HG02798 (cell line): ENCODE measurements at regions not wholly inside any gene's neighbourhood (a gene's known extent, or its start where the extent isn't known, plus 50 kb on each side); places are given as distances from the start of the nearest gene placed in this dataset.
"Not testable (repeated sequence)": the region's sequence is repeated elsewhere in the genome, so short reads cannot be mapped to it uniquely, and the experiment has no call there.

Experiments used
- ATAC-seq: cut with Tn5 transposase; IDR thresholded peaks from one replicate; pipeline ENCODE4 v1.9.1; 2021; ENCODE audit warnings: mild to moderate bottlenecking; ENCODE audit not compliant: unreplicated experiment, poor library complexity

DNA sequence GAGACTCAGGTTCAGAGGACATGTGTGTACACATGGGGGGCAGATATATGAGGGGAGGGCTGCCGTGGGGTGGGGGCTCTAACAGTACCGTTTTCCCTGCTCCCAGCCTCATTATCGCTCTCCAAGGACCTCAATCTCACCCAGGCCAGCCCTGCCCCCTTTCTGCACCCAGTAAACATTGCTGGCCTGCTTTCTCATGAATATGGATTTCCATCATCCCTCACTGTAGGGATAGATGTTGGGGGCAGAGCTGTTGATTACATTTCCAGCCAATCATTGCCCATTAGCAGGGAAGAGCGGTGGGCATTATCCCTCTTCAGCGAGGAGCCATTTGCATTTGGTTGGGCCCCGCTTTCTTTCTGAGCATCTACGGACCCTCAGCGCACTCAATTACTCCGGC, 273.8 kb downstream of the RPS6KC1 start:
- no peak for ATAC-seq

DNA sequence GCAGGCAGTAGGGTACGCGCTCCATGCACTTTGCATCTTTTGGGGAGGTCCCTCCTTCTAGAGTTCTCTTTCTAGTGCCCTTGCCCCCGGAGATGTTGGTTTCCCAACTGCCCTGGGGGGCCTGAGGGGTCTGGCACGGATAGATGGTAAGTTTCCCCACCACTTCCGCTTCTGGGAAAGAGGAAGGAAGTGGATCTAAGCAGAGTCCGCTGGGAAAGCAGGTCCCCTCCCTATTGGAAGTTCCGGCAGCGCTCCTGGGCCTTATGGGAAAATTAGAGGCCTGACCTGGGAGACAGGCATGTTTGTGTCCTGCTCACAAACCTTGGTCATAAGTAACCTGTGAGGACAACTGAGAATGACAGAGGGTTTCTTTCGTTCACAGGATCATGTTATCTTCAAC, 274.4 kb downstream of the RPS6KC1 start:
- no peak for ATAC-seq

DNA sequence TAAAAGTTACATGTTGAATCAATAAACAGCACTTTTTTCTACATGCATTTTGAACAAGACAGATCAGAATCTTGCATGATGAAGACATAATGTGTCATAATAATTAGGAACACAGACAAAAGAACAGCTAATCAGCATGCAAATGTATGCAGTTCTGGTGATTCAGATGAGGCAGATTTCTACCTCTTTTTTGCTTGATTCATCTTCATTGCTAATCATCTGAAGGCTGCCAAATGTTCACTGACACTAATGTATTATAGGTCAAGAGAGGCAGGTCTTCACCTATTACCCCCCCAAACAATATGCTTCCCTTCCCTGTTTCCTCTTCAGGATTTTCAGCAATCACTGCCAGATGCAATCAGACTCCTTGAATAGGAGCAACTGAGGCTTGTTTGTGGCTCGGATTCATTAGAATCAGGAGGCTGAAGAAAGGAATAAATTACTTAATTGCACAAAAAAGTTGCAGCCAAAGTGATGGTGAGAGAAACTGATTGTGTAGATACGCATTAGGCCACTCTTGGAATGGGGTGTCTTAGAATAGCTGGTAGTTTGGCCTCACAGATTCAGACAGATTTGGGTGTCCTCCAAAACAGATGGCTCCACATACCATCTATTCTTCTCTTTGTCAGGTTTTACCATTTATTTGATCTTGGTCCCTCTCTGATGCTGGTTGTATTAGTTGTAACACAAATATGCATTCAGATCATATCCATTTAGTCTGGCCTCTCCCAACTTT, 275.4 kb downstream of the RPS6KC1 start:
- ATAC-seq, result no peak

DNA sequence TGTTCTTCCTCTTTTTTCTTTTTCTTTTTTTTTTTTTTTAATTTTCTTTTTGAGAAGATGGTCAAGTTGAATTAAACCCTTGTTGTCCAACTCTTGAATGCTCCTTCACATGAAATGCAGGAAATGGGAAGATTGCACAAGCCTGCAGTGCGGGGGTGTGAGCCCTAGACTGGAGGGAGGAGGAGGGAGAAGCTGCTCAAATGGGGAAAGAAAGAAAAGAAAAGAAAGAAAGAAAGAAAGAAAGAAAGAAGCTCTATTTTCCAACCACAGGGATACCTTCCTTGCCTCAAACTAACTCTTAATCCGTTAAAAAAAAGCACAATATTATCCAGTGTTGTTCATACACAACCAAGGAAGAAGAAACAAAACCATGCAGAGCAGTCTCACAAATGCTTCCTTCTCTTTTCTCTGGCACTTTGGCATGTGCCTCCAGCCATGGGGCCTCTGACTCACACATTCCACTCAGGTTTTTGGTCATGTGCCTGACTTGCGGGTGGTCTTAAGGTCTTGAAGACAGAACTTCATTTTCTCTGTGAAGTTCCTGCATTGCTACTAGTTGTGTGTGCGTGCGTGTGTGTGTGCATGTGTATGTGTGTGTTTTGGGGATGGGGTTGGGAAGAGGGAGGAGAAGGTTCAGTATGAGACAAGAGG, 276.1 kb downstream of the RPS6KC1 start:
- no peak for ATAC-seq

DNA sequence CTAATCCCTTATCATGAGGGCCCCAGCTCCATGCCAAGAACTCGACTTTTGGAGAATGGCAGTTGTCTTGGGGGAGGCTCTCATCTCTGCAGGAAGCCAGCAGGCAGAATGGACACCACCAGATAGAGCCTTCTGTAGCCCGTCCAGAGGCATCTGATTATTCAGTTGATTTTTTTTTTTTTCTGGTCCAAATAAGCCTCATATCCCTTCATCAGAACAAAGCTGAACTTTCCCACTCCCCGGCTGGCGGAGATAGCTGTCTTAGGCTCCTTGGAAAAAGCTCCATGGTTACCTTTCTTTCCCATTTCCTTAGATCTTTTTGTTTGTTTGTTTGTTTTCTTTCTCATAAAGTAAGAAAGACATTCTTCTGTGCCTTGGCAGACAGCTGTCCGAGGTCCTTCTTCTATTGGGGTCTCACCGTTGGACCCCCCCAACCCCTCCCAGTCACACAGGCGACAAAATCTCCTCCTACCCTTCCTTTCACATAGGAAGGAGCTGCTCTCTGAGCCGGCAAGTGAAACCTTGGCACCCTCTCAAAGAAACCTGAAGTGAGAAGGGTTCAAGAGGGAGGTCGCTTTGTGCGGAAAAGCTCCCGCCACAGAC, 278.5 kb downstream of the RPS6KC1 start:
- ATAC-seq, result no peak

DNA sequence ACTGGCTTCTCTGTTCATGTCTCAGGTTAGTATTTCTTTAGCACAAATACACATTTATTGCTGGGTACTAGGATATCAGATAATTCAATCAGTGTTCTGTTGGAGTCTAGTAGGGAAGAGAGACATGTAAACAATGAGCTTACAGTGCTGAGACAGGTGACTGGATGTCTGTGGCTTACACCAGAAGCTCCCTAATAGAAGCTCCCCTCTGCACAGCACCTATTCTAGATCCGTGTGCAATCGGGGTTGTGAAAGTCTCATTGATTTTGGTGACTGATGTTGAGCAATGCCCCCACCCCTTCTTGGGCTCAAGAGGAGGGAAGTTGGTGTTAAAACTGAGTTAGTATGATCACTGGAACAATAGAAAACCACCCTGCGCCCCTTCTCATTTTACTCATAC, 279.2 kb downstream of the RPS6KC1 start:
- no peak for ATAC-seq

DNA sequence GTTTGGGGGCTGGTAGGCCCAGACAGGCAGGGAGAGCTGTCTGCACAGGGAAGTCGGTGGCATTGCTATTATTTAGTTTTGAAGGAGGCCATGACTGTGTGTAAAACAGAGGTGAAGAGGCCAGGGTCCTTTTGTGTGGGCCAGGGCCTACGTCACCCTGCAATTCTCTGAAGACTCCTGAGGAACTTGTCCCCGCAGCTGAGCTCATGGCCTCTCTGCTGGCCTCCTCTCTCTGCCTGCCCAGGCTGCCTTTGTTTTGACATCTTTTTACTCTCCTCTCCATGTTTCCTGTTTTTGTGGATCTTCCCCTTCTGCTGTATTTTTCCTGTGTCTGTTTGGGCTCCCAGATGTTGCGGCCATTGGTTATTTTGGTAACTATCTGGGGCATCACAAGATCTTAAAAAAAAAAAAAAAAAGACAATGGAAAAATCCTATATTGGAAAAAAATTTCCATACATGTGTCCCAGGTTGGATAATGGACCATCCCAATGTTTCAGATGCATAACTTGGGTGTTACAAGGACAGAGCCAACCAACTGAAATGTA, 280.7 kb downstream of the RPS6KC1 start:
- no peak for ATAC-seq

DNA sequence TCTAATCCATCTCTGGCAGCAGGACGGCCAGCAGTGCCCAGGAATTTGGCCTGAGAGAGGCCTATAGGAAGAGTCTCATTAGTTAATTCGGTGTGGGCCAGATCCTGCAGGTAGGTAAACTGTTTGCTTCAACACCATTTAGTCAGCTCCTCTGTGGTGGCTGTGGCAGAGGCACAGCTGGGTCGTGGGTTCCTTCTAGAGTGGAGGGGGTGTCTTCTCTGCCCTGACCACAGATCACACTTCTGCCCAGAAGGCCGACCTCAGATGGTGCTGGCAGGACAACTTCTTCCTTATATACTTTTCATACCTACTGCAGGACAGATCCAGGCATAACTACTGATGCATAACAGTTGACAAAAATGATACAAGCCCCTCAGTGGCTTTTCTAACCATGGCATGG, 281.4 kb downstream of the RPS6KC1 start:
- no peak for ATAC-seq

DNA sequence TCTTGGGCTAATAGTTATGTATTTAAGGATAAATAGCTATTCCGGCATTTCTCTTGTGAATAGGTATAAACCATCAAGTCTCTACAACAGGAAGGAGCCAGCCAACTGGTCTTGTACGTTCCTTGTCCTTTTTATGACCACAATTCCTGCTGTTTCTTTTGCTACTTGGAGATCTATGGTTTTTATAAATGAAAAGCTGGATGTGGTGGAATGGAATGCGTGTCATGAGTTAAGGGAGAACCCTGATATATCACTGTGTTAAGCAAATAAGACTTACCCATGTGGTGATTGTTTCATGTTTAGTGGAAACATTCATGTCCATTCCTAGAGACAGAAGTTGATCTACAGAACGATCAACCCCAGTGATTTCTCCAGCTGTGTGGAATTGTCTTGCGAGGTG, 282.1 kb downstream of the RPS6KC1 start:
- no peak for ATAC-seq

DNA sequence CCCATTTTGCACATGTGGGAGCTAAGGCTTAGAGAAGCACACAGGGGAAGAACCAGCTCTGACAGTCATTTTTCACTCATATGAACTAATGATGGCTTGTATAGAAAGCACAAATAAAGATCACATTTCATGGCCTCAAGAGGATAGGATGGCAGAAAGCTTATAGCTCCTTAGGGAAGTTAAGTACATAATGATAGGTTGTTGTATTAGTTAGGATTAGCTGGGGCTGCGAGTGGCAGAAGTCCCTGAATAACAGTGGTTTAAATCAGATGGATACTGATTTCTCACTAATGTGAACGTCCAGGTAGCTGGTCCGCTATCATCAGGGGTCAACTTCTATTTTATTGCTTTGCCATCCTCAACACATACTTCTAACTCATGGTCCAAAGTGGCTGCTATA, 284.0 kb downstream of the RPS6KC1 start:
- ATAC-seq, result no peak

DNA sequence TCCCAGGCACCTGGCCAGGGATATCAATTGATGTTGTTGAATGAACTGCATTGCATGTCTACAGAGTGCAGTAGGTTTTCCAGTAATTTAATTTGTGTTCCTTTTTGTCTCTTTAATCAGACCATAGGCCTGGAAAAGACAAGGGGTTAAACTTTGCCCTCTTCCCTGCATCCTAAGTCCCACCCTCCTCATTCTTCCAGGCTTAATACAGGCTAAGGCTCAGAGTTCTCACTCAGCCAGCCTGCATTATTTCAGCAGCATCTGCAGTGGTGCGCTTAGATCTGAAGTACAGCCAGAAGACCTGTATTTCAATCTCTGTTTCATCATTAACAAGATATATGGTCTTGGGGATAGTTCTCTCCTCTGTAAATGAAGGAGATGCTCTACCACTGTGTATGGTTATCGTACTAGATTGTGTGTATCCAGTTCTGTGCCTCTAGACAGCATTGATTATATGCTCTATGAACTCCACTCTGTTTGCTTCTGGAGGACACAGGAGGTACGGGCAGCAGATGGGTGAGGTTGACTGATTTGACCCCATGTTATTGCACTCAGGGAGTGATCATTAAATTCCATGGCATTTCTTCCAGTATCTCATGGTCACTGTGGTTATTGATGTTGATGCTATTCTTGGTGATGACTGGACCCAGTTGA, 286.1 kb downstream of the RPS6KC1 start:
- no peak for ATAC-seq

DNA sequence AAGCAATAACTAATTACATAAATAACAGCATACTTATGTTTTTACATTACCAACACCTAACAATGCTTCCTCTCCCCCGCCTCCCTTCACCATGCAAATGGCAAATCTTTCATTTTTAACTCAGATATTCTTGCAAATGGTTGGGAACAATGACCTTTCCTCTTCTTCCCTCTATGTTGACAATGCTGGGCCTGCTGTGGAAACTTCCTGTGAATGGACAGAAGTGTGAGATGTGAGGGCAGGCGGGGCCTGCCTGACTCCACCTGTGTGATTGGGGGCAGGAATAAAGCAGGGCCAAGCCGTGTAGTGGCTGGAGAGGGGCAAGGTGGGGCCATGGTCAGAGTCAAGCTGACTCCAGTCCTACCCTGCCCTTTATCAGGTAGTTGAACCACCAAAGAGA, 289.6 kb downstream of the RPS6KC1 start:
- ATAC-seq, result no peak

DNA sequence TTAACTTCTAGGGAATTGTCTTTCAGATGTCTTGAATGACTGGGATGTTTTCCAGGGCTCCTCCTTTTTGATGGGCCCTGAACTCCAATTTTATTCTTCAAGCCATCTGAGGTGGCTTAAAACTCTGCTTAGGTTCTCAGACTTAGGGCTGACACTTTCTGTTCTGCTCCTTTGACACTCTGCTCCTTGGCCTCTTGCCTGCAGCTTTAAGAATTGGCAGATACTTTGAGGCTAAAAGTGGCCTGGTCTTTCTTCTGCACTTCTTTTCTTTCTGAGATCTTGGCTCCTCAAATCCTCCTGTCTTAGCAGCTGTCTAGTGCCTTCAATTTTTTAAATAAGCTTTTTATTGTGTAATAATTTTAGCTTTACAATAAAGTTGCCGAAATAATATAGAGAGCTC, 294.6 kb downstream of the RPS6KC1 start:
- ATAC-seq, result no peak

DNA sequence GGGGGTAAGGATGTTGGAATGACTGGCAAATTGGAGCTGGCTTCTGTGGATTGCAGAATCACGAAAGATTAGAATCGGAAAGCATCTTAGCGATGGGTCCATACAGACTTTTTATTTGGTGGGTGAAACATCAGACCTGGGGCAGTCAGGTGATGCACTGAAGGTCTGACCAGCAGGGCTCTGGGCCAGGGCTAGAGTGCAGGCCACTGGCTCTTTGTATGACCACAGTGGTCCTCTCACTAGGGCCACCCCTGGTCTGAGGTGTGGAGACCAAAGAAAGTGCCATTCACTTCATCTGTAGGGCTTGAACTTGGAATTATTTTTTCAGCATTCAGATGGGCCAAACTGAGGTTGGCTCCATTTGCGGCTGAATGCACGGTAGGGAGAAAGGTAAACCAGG, 306.4 kb downstream of the RPS6KC1 start:
- no peak for ATAC-seq

DNA sequence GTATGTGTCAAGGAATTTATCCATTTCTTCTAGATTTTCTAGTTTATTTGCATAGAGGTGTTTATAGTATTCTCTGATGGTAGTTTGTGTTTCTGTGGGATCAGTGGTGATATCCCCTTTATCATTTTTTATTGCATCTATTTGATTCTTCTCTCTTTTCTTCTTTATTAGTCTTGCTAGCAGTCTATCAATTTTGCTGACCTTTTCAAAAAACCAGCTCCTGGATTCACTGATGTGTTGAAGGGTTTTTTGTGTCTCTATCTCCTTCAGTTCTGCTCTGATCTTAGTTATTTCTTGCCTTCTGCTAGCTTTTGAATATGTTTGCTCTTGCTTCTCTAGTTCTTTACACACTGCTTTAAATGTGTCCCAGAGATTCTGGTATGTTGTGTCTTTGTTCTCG, 307.3 kb downstream of the RPS6KC1 start:
- ATAC-seq, result not testable (repeated sequence)

DNA sequence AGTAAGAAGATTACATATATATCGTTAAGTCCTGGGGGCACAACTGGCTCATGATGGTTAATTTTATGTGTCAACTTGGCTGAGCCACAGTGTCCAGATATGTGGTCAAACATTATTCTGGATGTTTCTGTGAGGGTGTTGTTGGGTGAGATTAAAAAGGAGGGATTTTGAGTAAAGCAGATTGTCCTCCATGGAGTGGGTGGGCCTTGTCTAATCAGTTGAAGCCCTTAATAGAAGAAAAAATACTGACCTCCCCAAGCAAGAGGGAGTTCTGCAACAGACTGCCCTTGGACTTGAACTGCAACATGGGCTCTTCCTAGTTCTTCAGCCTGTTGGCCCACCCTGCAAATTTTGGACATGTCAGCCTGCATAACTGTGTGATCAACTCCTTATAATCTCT, 311.6 kb downstream of the RPS6KC1 start:
- no peak for ATAC-seq

DNA sequence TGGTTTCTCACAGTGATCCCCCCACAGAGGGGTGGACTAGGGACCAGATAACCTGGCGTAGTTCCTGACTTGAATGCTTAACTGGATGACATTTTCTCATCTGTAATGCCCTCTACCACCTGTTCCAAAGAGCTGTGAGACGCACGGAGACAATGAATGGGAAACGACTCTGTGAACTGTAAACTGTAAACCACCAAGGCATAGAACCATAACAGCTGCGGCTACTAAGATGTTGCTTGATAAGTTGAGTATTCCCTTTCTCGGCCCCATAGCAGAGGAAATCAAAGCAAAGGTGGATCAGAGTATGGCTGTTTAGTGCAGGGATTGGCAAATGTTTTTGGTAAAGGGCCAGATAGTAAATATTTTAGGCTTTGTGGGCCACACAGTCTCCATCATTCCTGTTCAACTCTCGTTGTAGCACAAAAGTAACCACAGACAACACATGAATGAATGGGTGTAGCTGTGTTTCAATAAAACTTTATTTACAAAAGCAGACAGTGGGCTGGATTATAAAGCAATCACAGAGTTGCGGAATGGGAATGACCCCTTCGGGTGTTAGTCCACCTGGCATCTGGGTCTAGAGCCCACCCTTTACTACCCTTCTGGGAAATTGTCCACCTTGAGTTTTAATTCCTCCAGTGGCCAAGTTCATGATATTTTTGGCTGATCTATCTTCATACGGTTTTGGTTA, 315.2 kb downstream of the RPS6KC1 start:
- no peak for ATAC-seq

DNA sequence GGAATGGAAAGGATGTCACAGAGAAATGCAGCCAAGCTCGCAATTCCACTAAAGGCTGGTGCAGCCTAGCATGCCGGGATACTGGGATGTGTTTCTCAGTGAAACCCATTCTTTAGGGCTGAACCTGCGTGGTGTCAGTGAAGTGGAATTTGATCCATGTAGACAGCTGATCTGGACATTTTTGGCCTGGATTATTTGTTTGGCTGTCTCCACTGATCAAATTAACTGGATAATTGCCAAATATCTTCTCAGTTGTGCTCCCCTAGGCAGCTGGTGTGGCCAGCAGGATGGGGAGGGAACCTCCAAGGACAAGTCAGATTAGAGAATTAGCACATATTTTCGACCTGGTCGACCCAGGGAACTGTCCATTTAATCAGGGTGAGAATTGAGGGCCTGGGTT, 318.4 kb downstream of the RPS6KC1 start:
- ATAC-seq, result no peak

DNA sequence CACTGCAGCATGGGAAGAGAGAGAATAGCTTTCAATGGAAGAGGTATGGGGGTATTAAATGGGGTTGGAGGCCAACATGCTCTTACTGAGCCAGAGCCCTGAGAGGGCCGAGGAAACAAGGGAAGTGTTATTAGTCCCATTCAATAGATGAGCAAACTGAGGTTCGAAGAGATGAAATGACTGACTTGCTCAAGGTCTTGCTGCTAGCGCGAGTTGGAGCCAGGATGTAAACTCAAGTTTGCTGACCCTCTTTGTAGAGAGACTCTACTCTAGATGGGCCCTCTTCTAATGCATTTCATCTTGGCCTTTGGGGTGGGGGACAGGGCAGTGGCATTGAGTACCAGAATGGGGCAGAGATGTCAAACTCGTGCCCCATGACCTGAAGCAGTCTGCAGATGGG, 319.5 kb downstream of the RPS6KC1 start:
- no peak for ATAC-seq

DNA sequence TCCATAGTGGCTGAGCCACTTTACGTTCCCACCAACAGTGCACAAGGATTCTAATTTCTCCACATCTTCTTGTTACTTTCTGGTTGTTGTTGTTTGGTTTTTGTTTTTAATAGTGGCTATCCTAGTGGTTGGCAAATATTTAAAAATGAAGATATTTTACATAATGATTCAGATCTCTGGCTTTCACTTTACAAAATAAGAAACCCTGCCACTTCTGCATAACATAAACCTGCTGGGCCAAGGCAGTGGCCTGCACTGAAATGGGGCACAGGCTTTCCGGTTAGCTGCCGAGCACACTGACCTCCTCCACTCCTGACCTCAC, 320.4 kb downstream of the RPS6KC1 start:
- no peak for ATAC-seq
